ENCODE measurements at regions not wholly inside any gene's neighbourhood (a gene's known extent, or its start where the extent isn't known, plus 50 kb on each side); places are given as distances from the start of the nearest gene placed in this dataset.

DNA sequence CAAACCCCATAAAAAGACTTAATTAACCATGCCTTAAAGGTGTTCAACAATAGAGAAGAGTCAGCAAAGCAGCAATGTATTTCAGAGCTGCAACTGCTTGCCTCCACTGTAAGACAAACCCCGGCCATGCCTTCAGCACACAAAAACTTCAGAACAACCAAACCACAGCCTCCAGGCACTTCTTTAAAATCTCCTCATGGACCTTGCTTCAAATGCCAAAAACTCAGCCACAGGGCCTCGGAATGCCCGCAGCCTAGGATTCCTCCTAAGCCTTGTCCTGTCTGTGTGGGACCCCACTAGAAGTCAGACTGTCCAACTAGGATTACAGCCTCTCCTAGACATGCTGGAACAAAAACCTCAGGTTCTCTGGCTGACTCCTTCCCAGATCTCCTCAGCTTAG lies 208.1 kb upstream of the DUSP10 start:
- ATAC-seq: no peak
- CTCF ChIA-PET: no interaction called here

More for the DNA sequence above, 208.1 kb upstream of the DUSP10 start:
- Histone ChIP-seq H3K4me3 (replicated peaks in 1 of 2; ENCODE audit: low read depth in 1 of 2, low read length in 2 of 2) (no peak overlapping the region), H3K36me3 (ENCODE audit: control insufficient read depth in 1 of 2, insufficient read depth in 2 of 2, low read length in 2 of 2) (no peaks in the 10 kb centered on the region; a peak in 1 of 4 replicates), H2AFZ (ENCODE audit: low read depth, low read length, poor library complexity, severe bottlenecking) (no peak overlapping the region), H3K9me2 (ENCODE audit: insufficient read depth) (no peaks in the 10 kb centered on the region), H3K4me2 (ENCODE audit: low read length) (no peak overlapping the region), H3K9me3 (ENCODE audit: control insufficient read depth in 1 of 2, insufficient read depth in 1 of 2, low read depth in 1 of 2, low read length in 2 of 2) (no peaks in the 10 kb centered on the region), H3K9ac (ENCODE audit: low read length) (no peak overlapping the region), H3K27me3 (ENCODE audit: insufficient read depth, low read length) (no peaks in the 10 kb centered on the region), H3K4me1 (ENCODE audit: control insufficient read depth in 1 of 2, insufficient read depth in 2 of 2, low read length in 2 of 2) (peaks cover 4 to 12% of the 10 kb centered on the region in 2 experiments), H3K79me2 (ENCODE audit: insufficient read depth, low read length) (no peaks in the 10 kb centered on the region), H3K27ac (ENCODE audit: low read depth, low read length) (no peak overlapping the region), H4K20me1 (ENCODE audit: insufficient read depth) (no peaks in the 10 kb centered on the region)
- DNase-seq (ENCODE audit: low read depth, low spot score): no peak
- POLR2A ChIA-PET: no interaction called here
- BruUV-seq (replicated peaks): no TSS peak
- RAD21 ChIA-PET (ENCODE audit: low non-redundant PET in 1 of 2, low total read pairs in 2 of 2, uncharacterized antibody in 2 of 2, unreplicated experiment in 2 of 2): no interaction called here
- no peak for TF ChIP-seq SIN3A (IDR thresholded peaks at IDR 0.05; ENCODE audit: low read depth)
- no peak for TF ChIP-seq EGR1 (IDR thresholded peaks at IDR 0.05; ENCODE audit: low read depth)
- no peak for TF ChIP-seq ZNF274 (IDR thresholded peaks at IDR 0.05; ENCODE audit: low read depth, low read length)
- no peak for TF ChIP-seq TCF7L2 (IDR thresholded peaks at IDR 0.05; ENCODE audit: borderline replicate concordance, extremely low read depth, insufficient read depth, insufficient read length)
- TF ChIP-seq CEBPB (IDR thresholded peaks at IDR 0.05; ENCODE audit: low read depth): no peak
- TF ChIP-seq RAD21 (IDR thresholded peaks at IDR 0.05; ENCODE audit: low read depth): no peak
- no peak for TF ChIP-seq ELF1 (IDR thresholded peaks at IDR 0.05; ENCODE audit: borderline replicate concordance, low read depth)
- TF ChIP-seq FOSL1 (IDR thresholded peaks at IDR 0.05; ENCODE audit: low read depth): no peak
- no peak for TF ChIP-seq EZH2 (IDR thresholded peaks at IDR 0.05)
- TF ChIP-seq SP1 (IDR thresholded peaks at IDR 0.05; ENCODE audit: low read depth): no peak
- TF ChIP-seq, protein P1, sequence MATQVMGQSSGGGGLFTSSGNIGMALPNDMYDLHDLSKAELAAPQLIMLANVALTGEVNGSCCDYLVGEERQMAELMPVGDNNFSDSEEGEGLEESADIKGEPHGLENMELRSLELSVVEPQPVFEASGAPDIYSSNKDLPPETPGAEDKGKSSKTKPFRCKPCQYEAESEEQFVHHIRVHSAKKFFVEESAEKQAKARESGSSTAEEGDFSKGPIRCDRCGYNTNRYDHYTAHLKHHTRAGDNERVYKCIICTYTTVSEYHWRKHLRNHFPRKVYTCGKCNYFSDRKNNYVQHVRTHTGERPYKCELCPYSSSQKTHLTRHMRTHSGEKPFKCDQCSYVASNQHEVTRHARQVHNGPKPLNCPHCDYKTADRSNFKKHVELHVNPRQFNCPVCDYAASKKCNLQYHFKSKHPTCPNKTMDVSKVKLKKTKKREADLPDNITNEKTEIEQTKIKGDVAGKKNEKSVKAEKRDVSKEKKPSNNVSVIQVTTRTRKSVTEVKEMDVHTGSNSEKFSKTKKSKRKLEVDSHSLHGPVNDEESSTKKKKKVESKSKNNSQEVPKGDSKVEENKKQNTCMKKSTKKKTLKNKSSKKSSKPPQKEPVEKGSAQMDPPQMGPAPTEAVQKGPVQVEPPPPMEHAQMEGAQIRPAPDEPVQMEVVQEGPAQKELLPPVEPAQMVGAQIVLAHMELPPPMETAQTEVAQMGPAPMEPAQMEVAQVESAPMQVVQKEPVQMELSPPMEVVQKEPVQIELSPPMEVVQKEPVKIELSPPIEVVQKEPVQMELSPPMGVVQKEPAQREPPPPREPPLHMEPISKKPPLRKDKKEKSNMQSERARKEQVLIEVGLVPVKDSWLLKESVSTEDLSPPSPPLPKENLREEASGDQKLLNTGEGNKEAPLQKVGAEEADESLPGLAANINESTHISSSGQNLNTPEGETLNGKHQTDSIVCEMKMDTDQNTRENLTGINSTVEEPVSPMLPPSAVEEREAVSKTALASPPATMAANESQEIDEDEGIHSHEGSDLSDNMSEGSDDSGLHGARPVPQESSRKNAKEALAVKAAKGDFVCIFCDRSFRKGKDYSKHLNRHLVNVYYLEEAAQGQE (IDR thresholded peaks at IDR 0.05; ENCODE audit: low read depth): no peak
- TF ChIP-seq JUND (IDR thresholded peaks at IDR 0.05): no peak
- TF ChIP-seq YY1 (IDR thresholded peaks at IDR 0.05; ENCODE audit: extremely low read depth, insufficient replicate concordance, low read depth, low read length): no peak
- intact Hi-C loops (cut with micrococcal nuclease): no loop called here

Measured in HCT116 (cell line).